GM23248 (cell line): ENCODE measurements at regions not wholly inside any gene's neighbourhood (a gene's known extent, or its start where the extent isn't known, plus 50 kb on each side); places are given as distances from the start of the nearest gene placed in this dataset.

Source experiments
- EZH2 ChIP-seq: fragments of 200-600 bp; sonication (generic); IDR thresholded peaks from 2 replicates; pipeline ENCODE4 v1.6.1; 2018; ENCODE audit warnings: antibody characterized with exemption, mild to moderate bottlenecking; ENCODE audit not compliant: insufficient read depth, poor library complexity, severe bottlenecking
- EZH2phosphoT487 ChIP-seq: fragments of 200-600 bp; sonication (generic); IDR thresholded peaks from 2 replicates; pipeline ENCODE4 v1.6.1; 2018; ENCODE audit warnings: antibody characterized with exemption, moderate library complexity, mild to moderate bottlenecking, low read depth; ENCODE audit not compliant: insufficient read depth

GRCh38 chr2:56026828-56027227 is 103.2 kb upstream of the EFEMP1 start:
- no peak for TF ChIP-seq EZH2
- TF ChIP-seq EZH2phosphoT487 = no peak
